SK-N-SH treated with all-trans-retinoic acid at 6 μM for 48 hours (cell line): ENCODE measurements at regions not wholly inside any gene's neighbourhood (a gene's known extent, or its start where the extent isn't known, plus 50 kb on each side); places are given as distances from the start of the nearest gene placed in this dataset.

Experiments
- ATAC-seq: fragments of 200-7000 bp; cut with Tn5 transposase; 3 replicates; pipeline ENCODE4 v1.9.1; 2020; ENCODE audit warnings: mild to moderate bottlenecking, moderate library complexity
- ARNTL ChIP-seq: fragments of 450-650 bp; formaldehyde crosslinking; IDR thresholded peaks from 2 replicates; pipeline ENCODE4 v1.5.0; 2020; ENCODE audit warnings: low read depth, mild to moderate bottlenecking, moderate library complexity, borderline replicate concordance
- BACH2 ChIP-seq: fragments of 250-450 bp; sonication (Bioruptor Pico); IDR thresholded peaks from 2 replicates; pipeline ENCODE4 v1.9.0; 2021; ENCODE audit warnings: mild to moderate bottlenecking, borderline replicate concordance
- CREB5 ChIP-seq: fragments of 250-450 bp; sonication (Bioruptor Pico); IDR thresholded peaks from 2 replicates; pipeline ENCODE4 v1.5.1; 2020; ENCODE audit warnings: low read depth, mild to moderate bottlenecking, moderate library complexity
- CSDC2 ChIP-seq: fragments of 250-450 bp; sonication (Bioruptor Pico); IDR thresholded peaks from 2 replicates; pipeline ENCODE4 v1.5.0; 2020; ENCODE audit warnings: mild to moderate bottlenecking, moderate library complexity
- ESRRG ChIP-seq: fragments of 250-450 bp; sonication (Bioruptor Pico); IDR thresholded peaks from 2 replicates; pipeline ENCODE4 v1.6.1; 2021; ENCODE audit warnings: mild to moderate bottlenecking
- GLIS3 ChIP-seq: fragments of 250-450 bp; sonication (Bioruptor Pico); IDR thresholded peaks from 2 replicates; pipeline ENCODE4 v1.5.0; 2020; ENCODE audit warnings: mild to moderate bottlenecking, moderate library complexity
- ISL1 ChIP-seq: fragments of 250-450 bp; sonication (Bioruptor Pico); IDR thresholded peaks from 2 replicates; pipeline ENCODE4 v2.1.2; 2022; ENCODE audit warnings: mild to moderate bottlenecking, moderate library complexity
- OSR1 ChIP-seq: fragments of 250-450 bp; sonication (Bioruptor Pico); IDR thresholded peaks from 2 replicates; pipeline ENCODE4 v1.8.0; 2022; ENCODE audit warnings: moderate library complexity, mild to moderate bottlenecking, inconsistent platforms
- POU6F1 ChIP-seq: fragments of 250-450 bp; sonication (Bioruptor Pico); IDR thresholded peaks from 2 replicates; pipeline ENCODE4 v1.8.0; 2021; ENCODE audit warnings: low read depth, mild to moderate bottlenecking, moderate library complexity, borderline replicate concordance
- PPARA ChIP-seq: fragments of 250-450 bp; sonication (Bioruptor Pico); IDR thresholded peaks from 2 replicates; pipeline ENCODE4 v1.5.0; 2020; ENCODE audit warnings: mild to moderate bottlenecking, borderline replicate concordance
- RARB ChIP-seq: fragments of 250-450 bp; sonication (Bioruptor Pico); IDR thresholded peaks from 2 replicates; pipeline ENCODE4 v1.8.0; 2021; ENCODE audit warnings: mild to moderate bottlenecking, moderate library complexity
- TCF4 ChIP-seq: fragments of 250-450 bp; sonication (Bioruptor Pico); IDR thresholded peaks from 2 replicates; pipeline ENCODE4 v1.8.0; 2021; ENCODE audit warnings: mild to moderate bottlenecking, moderate library complexity, borderline replicate concordance
- TOX ChIP-seq: fragments of 250-450 bp; sonication (Bioruptor Pico); IDR thresholded peaks from 2 replicates; pipeline ENCODE4 v1.8.0; 2021; ENCODE audit warnings: mild to moderate bottlenecking, moderate library complexity, borderline replicate concordance
- TSHZ2 ChIP-seq: fragments of 250-450 bp; sonication (Bioruptor Pico); IDR thresholded peaks from 2 replicates; pipeline ENCODE4 v1.5.0; 2020; ENCODE audit warnings: mild to moderate bottlenecking, moderate library complexity
- ZC3H10 ChIP-seq: fragments of 250-450 bp; sonication (Bioruptor Pico); IDR thresholded peaks from 2 replicates; pipeline ENCODE4 v1.5.1; 2021; ENCODE audit warnings: mild to moderate bottlenecking, moderate library complexity
- ZFP3 ChIP-seq: fragments of 250-450 bp; sonication (Bioruptor Pico); IDR thresholded peaks from 2 replicates; pipeline ENCODE4 v1.5.0; 2020; ENCODE audit warnings: mild to moderate bottlenecking, moderate library complexity
- ZNF565 ChIP-seq: fragments of 450-650 bp; formaldehyde crosslinking; conservative IDR thresholded peaks from 2 replicates; pipeline ENCODE4 v1.5.0; 2020; ENCODE audit warnings: low read depth, mild to moderate bottlenecking, moderate library complexity
- ZNF70 ChIP-seq: fragments of 450-650 bp; formaldehyde crosslinking; IDR thresholded peaks from 2 replicates; pipeline ENCODE4 v1.5.0; 2020; ENCODE audit warnings: mild to moderate bottlenecking, moderate library complexity
- TF ChIP-seq, protein P1 (sequence below): fragments of 250-450 bp; sonication (Bioruptor Pico); IDR thresholded peaks from 2 replicates; pipeline ENCODE4 v1.8.0; 2020; ENCODE audit warnings: mild to moderate bottlenecking, moderate library complexity, borderline replicate concordance
- TF ChIP-seq, protein P2 (sequence below): fragments of 250-450 bp; sonication (Bioruptor Pico); IDR thresholded peaks from 2 replicates; pipeline ENCODE4 v1.5.1; 2021; ENCODE audit warnings: mild to moderate bottlenecking, moderate library complexity

DNA sequence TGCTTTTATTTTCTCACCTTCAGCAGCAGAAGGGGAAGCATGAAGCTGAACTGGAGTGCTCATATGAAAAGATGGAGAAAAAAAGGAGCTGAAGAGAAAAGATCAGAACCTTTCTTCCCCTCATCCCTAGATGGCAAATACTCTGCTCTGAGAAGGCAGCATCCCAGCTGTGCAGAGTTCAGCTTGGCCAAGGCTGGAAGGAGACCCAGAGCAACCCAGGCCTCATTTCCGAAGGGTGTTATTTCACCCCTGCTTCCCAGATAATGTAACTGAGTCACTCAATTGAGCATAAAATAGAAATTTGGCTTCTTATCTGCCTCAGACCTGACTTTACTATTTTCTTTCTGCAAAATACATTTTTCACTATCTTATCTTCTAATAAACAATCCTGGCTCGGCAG, 489.9 kb upstream of the BRINP1 start:
- TF ChIP-seq BACH2 (CRISPR knock-in tag) (no peak), GLIS3 (CRISPR knock-in tag) (no peak)
- TF ChIP-seq, protein P1, sequence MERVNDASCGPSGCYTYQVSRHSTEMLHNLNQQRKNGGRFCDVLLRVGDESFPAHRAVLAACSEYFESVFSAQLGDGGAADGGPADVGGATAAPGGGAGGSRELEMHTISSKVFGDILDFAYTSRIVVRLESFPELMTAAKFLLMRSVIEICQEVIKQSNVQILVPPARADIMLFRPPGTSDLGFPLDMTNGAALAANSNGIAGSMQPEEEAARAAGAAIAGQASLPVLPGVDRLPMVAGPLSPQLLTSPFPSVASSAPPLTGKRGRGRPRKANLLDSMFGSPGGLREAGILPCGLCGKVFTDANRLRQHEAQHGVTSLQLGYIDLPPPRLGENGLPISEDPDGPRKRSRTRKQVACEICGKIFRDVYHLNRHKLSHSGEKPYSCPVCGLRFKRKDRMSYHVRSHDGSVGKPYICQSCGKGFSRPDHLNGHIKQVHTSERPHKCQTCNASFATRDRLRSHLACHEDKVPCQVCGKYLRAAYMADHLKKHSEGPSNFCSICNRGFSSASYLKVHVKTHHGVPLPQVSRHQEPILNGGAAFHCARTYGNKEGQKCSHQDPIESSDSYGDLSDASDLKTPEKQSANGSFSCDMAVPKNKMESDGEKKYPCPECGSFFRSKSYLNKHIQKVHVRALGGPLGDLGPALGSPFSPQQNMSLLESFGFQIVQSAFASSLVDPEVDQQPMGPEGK, result no peak
- ATAC-seq, result no peak

GRCh38 chr9:119853126-119853525, 483.9 kb upstream of the BRINP1 start:
- no peak for TF ChIP-seq GLIS3 (CRISPR knock-in tag)
- no peak for TF ChIP-seq TOX (CRISPR knock-in tag)
- TF ChIP-seq ARNTL (CRISPR knock-in tag), result no peak
- no peak for TF ChIP-seq ISL1 (CRISPR knock-in tag)
- no peak for TF ChIP-seq ZNF70 (CRISPR knock-in tag)
- no peak for TF ChIP-seq POU6F1 (CRISPR knock-in tag)
- TF ChIP-seq ZNF565 (CRISPR knock-in tag), result no peak
- no peak for TF ChIP-seq CSDC2 (CRISPR knock-in tag)
- TF ChIP-seq OSR1 (CRISPR knock-in tag), result no peak
- TF ChIP-seq RARB (CRISPR knock-in tag), result no peak
- TF ChIP-seq CREB5 (CRISPR knock-in tag), result no peak
- no peak for TF ChIP-seq TCF4 (CRISPR knock-in tag)
- TF ChIP-seq ZC3H10 (CRISPR knock-in tag), result no peak
- no peak for TF ChIP-seq BACH2 (CRISPR knock-in tag)
- no peak for ATAC-seq

DNA sequence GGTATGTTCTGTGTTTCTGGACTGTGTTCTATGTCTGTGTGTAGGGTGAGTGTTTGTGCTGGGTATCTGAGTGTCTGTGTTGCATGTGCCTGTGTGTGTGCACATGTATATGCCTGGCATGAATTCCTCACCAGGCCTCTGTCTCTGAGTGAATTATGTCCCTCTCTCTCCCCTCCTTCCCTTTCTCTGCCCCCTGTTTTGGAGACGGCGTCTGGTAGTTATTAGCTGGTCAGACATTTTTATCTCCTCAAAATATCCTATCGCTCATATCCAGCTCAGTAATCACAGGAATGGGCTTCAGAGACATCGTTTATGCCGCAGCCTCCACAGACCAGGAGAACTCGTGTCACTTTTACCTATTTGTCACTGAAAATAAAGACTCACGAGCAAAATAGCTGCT, 483.2 kb upstream of the BRINP1 start:
- peak; percentile 42; the same call in 1 of the 2 replicates for TF ChIP-seq TCF4 (CRISPR knock-in tag)
- peak; percentile 73; the same call in 1 of the 2 replicates for TF ChIP-seq TSHZ2 (CRISPR knock-in tag)
- TF ChIP-seq, protein P2, sequence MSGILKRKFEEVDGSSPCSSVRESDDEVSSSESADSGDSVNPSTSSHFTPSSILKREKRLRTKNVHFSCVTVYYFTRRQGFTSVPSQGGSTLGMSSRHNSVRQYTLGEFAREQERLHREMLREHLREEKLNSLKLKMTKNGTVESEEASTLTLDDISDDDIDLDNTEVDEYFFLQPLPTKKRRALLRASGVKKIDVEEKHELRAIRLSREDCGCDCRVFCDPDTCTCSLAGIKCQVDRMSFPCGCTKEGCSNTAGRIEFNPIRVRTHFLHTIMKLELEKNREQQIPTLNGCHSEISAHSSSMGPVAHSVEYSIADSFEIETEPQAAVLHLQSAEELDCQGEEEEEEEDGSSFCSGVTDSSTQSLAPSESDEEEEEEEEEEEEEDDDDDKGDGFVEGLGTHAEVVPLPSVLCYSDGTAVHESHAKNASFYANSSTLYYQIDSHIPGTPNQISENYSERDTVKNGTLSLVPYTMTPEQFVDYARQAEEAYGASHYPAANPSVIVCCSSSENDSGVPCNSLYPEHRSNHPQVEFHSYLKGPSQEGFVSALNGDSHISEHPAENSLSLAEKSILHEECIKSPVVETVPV (CRISPR knock-in tag), result no peak
- TF ChIP-seq CSDC2 (CRISPR knock-in tag), result no peak
- no peak for TF ChIP-seq BACH2 (CRISPR knock-in tag)
- TF ChIP-seq ZNF70 (CRISPR knock-in tag), result no peak
- TF ChIP-seq ZC3H10 (CRISPR knock-in tag), result no peak
- no peak for TF ChIP-seq OSR1 (CRISPR knock-in tag)
- ATAC-seq, result no peak

- ATAC-seq, result no peak
- TF ChIP-seq PPARA (CRISPR knock-in tag), result no peak
- TF ChIP-seq CREB5 (CRISPR knock-in tag), result no peak
- TF ChIP-seq ESRRG, result no peak
- TF ChIP-seq, protein P2 (CRISPR knock-in tag), result no peak
- TF ChIP-seq TSHZ2 (CRISPR knock-in tag), result no peak
- no peak for TF ChIP-seq ZFP3 (CRISPR knock-in tag)
- no peak for TF ChIP-seq TOX (CRISPR knock-in tag)
Measured at GRCh38 chr9:119844431-119844830, 475.2 kb upstream of the BRINP1 start.
